Lung microvascular endothelial cell (primary cell): ENCODE measurements at regions not wholly inside any gene's neighbourhood (a gene's known extent, or its start where the extent isn't known, plus 50 kb on each side); places are given as distances from the start of the nearest gene placed in this dataset.

ENCODE experiments used
- DNase-seq, 2 donors: peaks; one replicate each; pipeline versions ENCODE4 v3.0.0 to v3.0.0-alpha.2; 2010; ENCODE audit warnings: low read depth in 2 of 2

- DNase-seq: no peak
Observed at GRCh38 chr4:82034878-82035277, 338.9 kb downstream of the HNRNPD start.

GRCh38 chr4:82033862-82034261, 339.9 kb downstream of the HNRNPD start:
- DNase-seq: no peak

- no peak for DNase-seq
Observed at GRCh38 chr4:82031376-82031927, 342.3 kb downstream of the HNRNPD start.

GRCh38 chr4:82017680-82018079, 356.1 kb downstream of the HNRNPD start:
- DNase-seq: peak; percentile 41 to 44

- peak; percentile 5 for DNase-seq
Observed at GRCh38 chr4:82005158-82005557, 368.6 kb downstream of the HNRNPD start.

- no peak for DNase-seq
Observed at GRCh38 chr4:81997313-81997712, 376.5 kb downstream of the HNRNPD start.

- DNase-seq: no peak
Observed at GRCh38 chr4:81990898-81991297, 382.9 kb downstream of the HNRNPD start.

- DNase-seq: no peak
Observed at GRCh38 chr4:81990211-81990610, 383.6 kb downstream of the HNRNPD start.

- no peak for DNase-seq
Observed at GRCh38 chr4:81989202-81989601, 384.6 kb downstream of the HNRNPD start.

- DNase-seq: no peak
Observed at GRCh38 chr4:81988178-81988577, 385.6 kb downstream of the HNRNPD start.

- DNase-seq: no peak
Observed at GRCh38 chr4:81984746-81985145, 389.0 kb downstream of the HNRNPD start.

- DNase-seq: no peak
Observed at GRCh38 chr4:81982846-81983540, 390.8 kb downstream of the HNRNPD start.

GRCh38 chr4:81981218-81981617, 392.6 kb downstream of the HNRNPD start:
- DNase-seq: no peak

- no peak for DNase-seq
Observed at GRCh38 chr4:81974523-81974922, 399.3 kb downstream of the HNRNPD start.

- no peak for DNase-seq
Observed at GRCh38 chr4:81971637-81972381, 402.0 kb downstream of the HNRNPD start.

- no peak for DNase-seq
Observed at GRCh38 chr4:81971061-81971460, 402.7 kb downstream of the HNRNPD start.

- DNase-seq: no peak
Observed at GRCh38 chr4:81970454-81970853, 403.3 kb downstream of the HNRNPD start.

GRCh38 chr4:81966676-81967075, 407.1 kb downstream of the HNRNPD start:
- DNase-seq: no peak

- DNase-seq: no peak
Observed at GRCh38 chr4:81965911-81966310, 407.9 kb downstream of the HNRNPD start.

GRCh38 chr4:81965454-81965853, 408.3 kb downstream of the HNRNPD start:
- DNase-seq: no peak

GRCh38 chr4:81963763-81964020, 410.1 kb downstream of the HNRNPD start:
- no peak for DNase-seq

GRCh38 chr4:81963015-81963762, 410.6 kb downstream of the HNRNPD start:
- DNase-seq: no peak
